SH-SY5Y (cell line): ENCODE measurements at regions not wholly inside any gene's neighbourhood (a gene's known extent, or its start where the extent isn't known, plus 50 kb on each side); places are given as distances from the start of the nearest gene placed in this dataset.

Source experiments
- GATA2 ChIP-seq: IDR thresholded peaks from 2 replicates; pipeline ENCODE4 v1.6.1; 2011; ENCODE audit warnings: mild to moderate bottlenecking, low read depth, low read length
- GATA3 ChIP-seq: IDR thresholded peaks from 2 replicates; pipeline ENCODE4 v1.6.1; 2011; ENCODE audit warnings: low read depth, mild to moderate bottlenecking, low read length, moderate library complexity

GRCh38 chr11:134574947-134575346, 162.9 kb upstream of the B3GAT1 start:
- TF ChIP-seq GATA3 (no peak), GATA2 (no peak)
